Neuronal stem cell (in vitro differentiated cells): ENCODE measurements at regions not wholly inside any gene's neighbourhood (a gene's known extent, or its start where the extent isn't known, plus 50 kb on each side); places are given as distances from the start of the nearest gene placed in this dataset.
A peak's percentile ranks its signal among the peaks of the same experiment; 100 is the strongest.

Experiments used
- DNase-seq: peaks from one replicate; pipeline ENCODE4 v3.0.0-alpha.2; 2013; ENCODE audit warnings: low spot score
- H2AFZ ChIP-seq: one replicate; pipeline ENCODE4 v1.6.1; 2013; ENCODE audit warnings: mild to moderate bottlenecking, low read length, inconsistent platforms
- H2AK5ac ChIP-seq: 2 replicates; pipeline ENCODE4 v1.6.1; 2013; ENCODE audit warnings: low read depth, mild to moderate bottlenecking, inconsistent platforms, low read length, moderate library complexity, mixed read lengths
- H2BK120ac ChIP-seq: 2 replicates; pipeline ENCODE4 v1.6.1; 2013; ENCODE audit warnings: low read depth, mild to moderate bottlenecking, inconsistent platforms, low read length, moderate library complexity, mixed read lengths
- H2BK12ac ChIP-seq: one replicate; pipeline ENCODE4 v1.6.1; 2013; ENCODE audit warnings: low read length, inconsistent platforms
- H2BK15ac ChIP-seq: 2 replicates; pipeline ENCODE4 v1.6.1; 2013; ENCODE audit warnings: mild to moderate bottlenecking, low read length, inconsistent platforms, mixed read lengths
- H2BK5ac ChIP-seq: one replicate; pipeline ENCODE4 v1.6.1; 2013; ENCODE audit warnings: inconsistent platforms, mild to moderate bottlenecking, low read length, moderate library complexity
- H3K14ac ChIP-seq: one replicate; pipeline ENCODE4 v1.6.1; 2013; ENCODE audit warnings: low read length, inconsistent platforms
- H3K18ac ChIP-seq: 2 replicates; pipeline ENCODE4 v1.6.1; 2013; ENCODE audit warnings: low read length, inconsistent platforms
- H3K23ac ChIP-seq: 2 replicates; pipeline ENCODE4 v1.6.1; 2013; ENCODE audit warnings: low read depth, mild to moderate bottlenecking, mixed read lengths, low read length, inconsistent platforms; ENCODE audit not compliant: poor library complexity
- H3K27ac ChIP-seq: replicated peaks from 3 replicates; pipeline ENCODE4 v1.5.1; 2013; ENCODE audit warnings: low read length, inconsistent platforms
- H3K27me3 ChIP-seq, 3 experiments: 2 replicates each; pipeline ENCODE4 v1.6.1; 2013; ENCODE audit warnings: low read length in 3 of 3, mild to moderate bottlenecking in 2 of 3, inconsistent platforms in 1 of 3, low read depth in 1 of 3, mixed read lengths in 1 of 3, moderate library complexity in 1 of 3; ENCODE audit not compliant: control insufficient read depth in 3 of 3, insufficient read depth in 3 of 3
- H3K36me3 ChIP-seq, 2 donors: replicated peaks in 1 of 2; 2 replicates each; pipeline ENCODE4 v1.6.1; 2013; ENCODE audit warnings: low read length in 2 of 2; ENCODE audit not compliant: control insufficient read depth in 2 of 2, insufficient read depth in 2 of 2
- H3K4ac ChIP-seq: 2 replicates; pipeline ENCODE4 v1.6.1; 2013; ENCODE audit warnings: inconsistent platforms, mild to moderate bottlenecking, low read length, moderate library complexity
- H3K4me1 ChIP-seq, 2 donors: 1 replicate in 1 of 2; 2 replicates in 1 of 2; pipeline ENCODE4 v1.6.1; 2013; ENCODE audit warnings: low read length in 2 of 2, low read depth in 1 of 2; ENCODE audit not compliant: control insufficient read depth in 2 of 2, insufficient read depth in 1 of 2
- H3K4me2 ChIP-seq: one replicate; pipeline ENCODE4 v1.6.1; 2013; ENCODE audit warnings: mild to moderate bottlenecking, low read length, inconsistent platforms; ENCODE audit not compliant: insufficient read depth, poor library complexity, severe bottlenecking
- H3K4me3 ChIP-seq, 2 donors: 2 replicates each; pipeline ENCODE4 v1.5.1; 2013; ENCODE audit warnings: low read length in 2 of 2, mild to moderate bottlenecking in 2 of 2, inconsistent platforms in 1 of 2, moderate library complexity in 1 of 2
- H3K79me1 ChIP-seq: one replicate; pipeline ENCODE4 v1.6.1; 2013; ENCODE audit warnings: low read depth, mild to moderate bottlenecking, inconsistent platforms, low read length, moderate library complexity
- H3K9ac ChIP-seq: one replicate; pipeline ENCODE4 v1.6.1; 2013; ENCODE audit warnings: mild to moderate bottlenecking, low read depth, low read length, inconsistent platforms; ENCODE audit not compliant: poor library complexity
- H3K9me3 ChIP-seq, 2 donors: replicated peaks in 1 of 2; 2 replicates each; pipeline versions ENCODE3 to v1.6.1; 2013; ENCODE audit warnings: low read length in 2 of 2, mild to moderate bottlenecking in 2 of 2, inconsistent platforms in 1 of 2, low read depth in 1 of 2, mixed read lengths in 1 of 2, moderate library complexity in 1 of 2; ENCODE audit not compliant: control insufficient read depth in 2 of 2, insufficient read depth in 1 of 2
- H4K8ac ChIP-seq: one replicate; pipeline ENCODE4 v1.6.1; 2013; ENCODE audit warnings: low read depth, mild to moderate bottlenecking, inconsistent platforms, low read length, moderate library complexity
- H4K91ac ChIP-seq: one replicate; pipeline ENCODE4 v1.6.1; 2013; ENCODE audit warnings: low read length, low read depth, mild to moderate bottlenecking, inconsistent platforms; ENCODE audit not compliant: poor library complexity
- WGBS, 2 donors: extraction: QIAGEN DNeasy Blood & Tissue Kit; methylation state at CpG; one replicate each; pipeline ENCODE4 v1.1.7; 2013; ENCODE audit warnings: missing lambda C conversion rate in 2 of 2, mixed read lengths in 1 of 2; ENCODE audit not compliant: insufficient read length in 2 of 2, insufficient replicate concordance in 1 of 2; ENCODE audit errors: extremely low coverage in 2 of 2; 5-methylcytosine and 5-hydroxymethylcytosine counted together

GRCh38 chr5:113693701-113694100, 180.2 kb downstream of the YTHDC2 start:
- no peak overlapping the region for H2AK5ac ChIP-seq
- no peak overlapping the region for H3K23ac ChIP-seq
- no peak overlapping the region for H2BK120ac ChIP-seq
- H3K27ac ChIP-seq = peak overlapping the region; percentile 76
- H3K9ac ChIP-seq = no peak overlapping the region
- H4K91ac ChIP-seq = no peak overlapping the region
- peak overlapping the region; percentile 84 for H3K18ac ChIP-seq
- no peak overlapping the region for H3K4ac ChIP-seq
- peak overlapping the region; percentile 25 for H2BK12ac ChIP-seq
- H3K4me2 ChIP-seq = no peak overlapping the region
- DNase-seq = no peak
- peak overlapping the region; percentile 18 for H2AFZ ChIP-seq
- H2BK15ac ChIP-seq = no peak overlapping the region
- no peaks in the 10 kb centered on the region for H3K79me1 ChIP-seq
- no peak overlapping the region for H2BK5ac ChIP-seq
- H3K14ac ChIP-seq = no peak overlapping the region
- H3K4me3 ChIP-seq = no peak overlapping the region
- no peak overlapping the region for H4K8ac ChIP-seq
- H3K4me1 ChIP-seq = peaks cover 5 to 8% of the 10 kb centered on the region in 2 donors
- H3K36me3 ChIP-seq = no peaks in the 10 kb centered on the region
- no peaks in the 10 kb centered on the region for H3K9me3 ChIP-seq
- no CpG with 5 or more reads among the region's 4 CpGs for WGBS, 2 donors
- H3K27me3 ChIP-seq = peaks cover 0 to 6% (median 0%) of the 10 kb centered on the region in 3 experiments

DNA sequence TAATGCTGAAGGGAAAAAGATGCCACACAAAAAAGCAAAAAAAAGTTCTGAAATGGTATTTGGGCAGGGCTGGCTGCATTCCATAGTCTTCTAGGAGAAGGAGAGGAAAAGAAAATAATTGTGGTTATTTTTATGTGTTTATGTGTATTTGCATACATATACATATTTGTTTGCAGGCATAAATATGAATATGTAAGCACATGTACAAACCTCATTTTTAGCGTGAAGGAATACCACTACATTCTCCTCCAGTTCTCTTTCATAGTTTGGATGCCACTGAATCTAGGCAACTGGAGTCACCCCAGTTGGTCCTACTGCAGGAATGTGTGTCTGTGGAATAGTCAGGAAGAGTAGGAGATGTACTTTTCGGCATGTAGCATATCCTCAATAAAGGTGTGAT, 181.1 kb downstream of the YTHDC2 start:
- H3K9me3 ChIP-seq = no peaks in the 10 kb centered on the region
- H2AK5ac ChIP-seq = no peak overlapping the region
- no peak overlapping the region for H3K4ac ChIP-seq
- no peak overlapping the region for H3K9ac ChIP-seq
- H3K27ac ChIP-seq = no peak overlapping the region
- no CpG with 5 or more reads among the region's 2 CpGs for WGBS, 2 donors
- no peak overlapping the region for H3K14ac ChIP-seq
- no peak overlapping the region for H4K8ac ChIP-seq
- H2BK120ac ChIP-seq = no peak overlapping the region
- H2BK5ac ChIP-seq = no peak overlapping the region
- no peak overlapping the region for H2AFZ ChIP-seq
- peaks cover 0 to 6% (median 0%) of the 10 kb centered on the region in 3 experiments for H3K27me3 ChIP-seq
- H3K18ac ChIP-seq = no peak overlapping the region
- no peaks in the 10 kb centered on the region for H3K79me1 ChIP-seq
- H2BK15ac ChIP-seq = no peak overlapping the region
- H3K4me3 ChIP-seq = no peak overlapping the region
- no peak overlapping the region for H4K91ac ChIP-seq
- no peak overlapping the region for H3K23ac ChIP-seq
- no peak overlapping the region for H3K4me2 ChIP-seq
- H3K36me3 ChIP-seq = no peaks in the 10 kb centered on the region
- DNase-seq = no peak
- H3K4me1 ChIP-seq = peaks cover 5 to 8% of the 10 kb centered on the region in 2 donors
- H2BK12ac ChIP-seq = no peak overlapping the region

- H3K23ac ChIP-seq = no peak overlapping the region
- no peaks in the 10 kb centered on the region for H3K4me1 ChIP-seq
- H3K27ac ChIP-seq = no peak overlapping the region
- no peak overlapping the region for H2BK5ac ChIP-seq
- H2AK5ac ChIP-seq = no peak overlapping the region
- H3K79me1 ChIP-seq = peaks cover 1% of the 10 kb centered on the region
- no peak overlapping the region for H3K14ac ChIP-seq
- H2AFZ ChIP-seq = no peak overlapping the region
- no peak overlapping the region for H2BK15ac ChIP-seq
- H3K27me3 ChIP-seq = no peaks in the 10 kb centered on the region
- no peak overlapping the region for H4K8ac ChIP-seq
- no peaks in the 10 kb centered on the region for H3K36me3 ChIP-seq
- no peak overlapping the region for H3K4ac ChIP-seq
- no peak overlapping the region for H2BK12ac ChIP-seq
- no peak overlapping the region for H3K18ac ChIP-seq
- peaks cover 0 to 6% of the 10 kb centered on the region in 2 donors for H3K9me3 ChIP-seq
- H3K4me2 ChIP-seq = no peak overlapping the region
- no peak overlapping the region for H4K91ac ChIP-seq
- no peak overlapping the region for H3K4me3 ChIP-seq
- H2BK120ac ChIP-seq = no peak overlapping the region
- no peak for DNase-seq
- no peak overlapping the region for H3K9ac ChIP-seq
Measured at GRCh38 chr5:113703266-113703665, 189.8 kb downstream of the YTHDC2 start.

DNA sequence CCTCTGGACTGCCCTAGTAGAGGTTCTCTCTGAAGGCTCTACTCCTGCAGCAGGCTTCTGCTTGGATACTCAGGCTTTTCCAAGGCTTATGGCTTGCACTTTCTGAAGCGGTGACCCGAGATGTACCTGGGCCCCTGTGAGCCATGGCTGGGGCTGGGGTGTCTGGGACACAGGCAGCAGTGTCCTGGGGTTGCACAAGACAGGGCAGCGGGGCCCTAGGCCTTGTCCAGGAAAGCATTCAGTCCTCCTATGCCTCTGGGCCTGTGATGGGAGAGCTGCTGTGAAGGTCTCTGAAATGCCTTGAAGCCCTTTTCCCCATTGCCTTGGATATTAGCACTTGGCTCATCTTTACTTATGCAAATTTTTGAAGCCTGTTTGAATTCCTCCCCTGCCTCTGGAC, 192.2 kb downstream of the YTHDC2 start:
- no peak for DNase-seq
- no peaks in the 10 kb centered on the region for H3K36me3 ChIP-seq
- no peak overlapping the region for H3K4ac ChIP-seq
- no peaks in the 10 kb centered on the region for H3K4me1 ChIP-seq
- no peak overlapping the region for H2BK120ac ChIP-seq
- WGBS, 2 donors = no CpG with 5 or more reads among the region's 3 CpGs
- H3K14ac ChIP-seq = no peak overlapping the region
- H3K4me2 ChIP-seq = no peak overlapping the region
- peaks cover 0 to 6% of the 10 kb centered on the region in 2 donors for H3K9me3 ChIP-seq
- H3K23ac ChIP-seq = no peak overlapping the region
- H2BK12ac ChIP-seq = no peak overlapping the region
- H2BK5ac ChIP-seq = no peak overlapping the region
- no peak overlapping the region for H3K27ac ChIP-seq
- H3K9ac ChIP-seq = no peak overlapping the region
- no peak overlapping the region for H4K8ac ChIP-seq
- H3K27me3 ChIP-seq = no peaks in the 10 kb centered on the region
- H3K79me1 ChIP-seq = peaks cover 1% of the 10 kb centered on the region
- no peak overlapping the region for H2AFZ ChIP-seq
- no peak overlapping the region for H3K4me3 ChIP-seq
- no peak overlapping the region for H2AK5ac ChIP-seq
- no peak overlapping the region for H3K18ac ChIP-seq
- H2BK15ac ChIP-seq = no peak overlapping the region
- no peak overlapping the region for H4K91ac ChIP-seq
